K562 (cell line): ENCODE measurements at regions not wholly inside any gene's neighbourhood (a gene's known extent, or its start where the extent isn't known, plus 50 kb on each side); places are given as distances from the start of the nearest gene placed in this dataset.

Experiments
- ATAC-seq: fragments of 200-7000 bp; cut with Tn5 transposase; 3 replicates; pipeline ENCODE4 v1.9.1; 2020; ENCODE audit warnings: moderate library complexity
- BruUV-seq: library from RNA; stranded (reverse); fragments of 400-500 nt; replicated peaks from 2 replicates; lab custom pipeline; 2021; lab: Mats Ljungman, UMichigan
- CTCF ChIA-PET: fragments of 300-600 bp; formaldehyde crosslinking; extraction: SDS; loops from one replicate; lab custom pipeline; 2021; ENCODE audit warnings: low intra/inter-chr PET ratio; lab: Yijun Ruan, JAX
- POLR2A ChIA-PET: fragments of 300-600, 350-650 bp; sonication (Branson Sonifier 250); formaldehyde crosslinking; extraction: SDS; loops from one replicate; lab custom pipeline; 2021; ENCODE audit warnings: antibody characterized with exemption, inconsistent platforms; lab: Yijun Ruan, JAX
- DNase-seq, 4 experiments: peaks; one replicate each; pipeline versions ENCODE4 v3.0.0 to v3.0.0-alpha.2; 2011 to 2018; ENCODE audit warnings: low spot score in 3 of 4, mixed read lengths in 3 of 4; ENCODE audit errors: extremely low read depth in 1 of 4
- FAIRE-seq: peaks from 2 replicates; lab custom pipeline; 2011; peaks lifted over from hg19 to GRCh38; lab: Jason Lieb, UNC
- H2AFZ ChIP-seq: 2 replicates; pipeline ENCODE4 v1.6.0; 2011; ENCODE audit warnings: low read depth, low read length, control low read depth, inconsistent platforms
- H3K27ac ChIP-seq: fragments of 200-600 bp; 3 replicates; pipeline ENCODE4 v1.8.0; 2011; ENCODE audit warnings: low read depth, mild to moderate bottlenecking, control low read depth, inconsistent platforms, low read length, moderate library complexity, mixed read lengths; ENCODE audit errors: extremely low read depth
- H3K27me3 ChIP-seq, 2 experiments: fragments of 300-600 bp in 1 of 2; 2 replicates in 1 of 2; 3 replicates in 1 of 2; pipeline versions ENCODE4 v1.6.0 to v1.8.0; 2011; ENCODE audit warnings: inconsistent platforms in 2 of 2, low read length in 2 of 2, mild to moderate bottlenecking in 1 of 2, mixed read lengths in 1 of 2, moderate library complexity in 1 of 2; ENCODE audit not compliant: control insufficient read depth in 2 of 2, insufficient read depth in 2 of 2
- H3K36me3 ChIP-seq: fragments of 300-600 bp; 3 replicates; pipeline ENCODE4 v1.8.0; 2011; ENCODE audit warnings: mild to moderate bottlenecking, low read length, inconsistent platforms; ENCODE audit not compliant: control insufficient read depth, insufficient read depth
- H3K4me1 ChIP-seq, 2 experiments: fragments of 200-600 bp in 1 of 2; replicated peaks in 1 of 2; 2 replicates in 1 of 2; 3 replicates in 1 of 2; pipeline versions ENCODE4 v1.5.1 to v1.8.0; 2011; ENCODE audit warnings: inconsistent platforms in 2 of 2, low read length in 2 of 2, mild to moderate bottlenecking in 1 of 2, mixed read lengths in 1 of 2, moderate library complexity in 1 of 2; ENCODE audit not compliant: control insufficient read depth in 2 of 2, insufficient read depth in 2 of 2
- H3K4me2 ChIP-seq: 2 replicates; pipeline ENCODE4 v1.6.1; 2011; ENCODE audit warnings: low read length, control low read depth, inconsistent platforms, mixed read lengths; ENCODE audit not compliant: insufficient read depth
- H3K4me3 ChIP-seq: fragments of 200-600 bp; sonication (generic), shearing (Covaris generic); 2 replicates; pipeline ENCODE4 v1.5.1; 2016; ENCODE audit warnings: control low read depth, inconsistent platforms
- H3K79me2 ChIP-seq: fragments of 200-600 bp; 3 replicates; pipeline ENCODE4 v1.8.0; 2011; ENCODE audit warnings: low read length, inconsistent platforms; ENCODE audit not compliant: control insufficient read depth, insufficient read depth
- H3K9ac ChIP-seq, 2 experiments: 2 replicates each; pipeline versions ENCODE4 v1.6.0 to v1.6.1; 2011; ENCODE audit warnings: low read depth in 2 of 2, low read length in 2 of 2, control low read depth in 1 of 2, inconsistent platforms in 1 of 2, mild to moderate bottlenecking in 1 of 2, mixed read lengths in 1 of 2; ENCODE audit not compliant: insufficient read depth in 1 of 2
- H3K9me1 ChIP-seq: one replicate; pipeline ENCODE4 v1.6.0; 2011; ENCODE audit warnings: inconsistent platforms, mild to moderate bottlenecking, low read length, moderate library complexity; ENCODE audit not compliant: control insufficient read depth, insufficient read depth
- H3K9me3 ChIP-seq: replicated peaks from 2 replicates; pipeline ENCODE4 v1.5.1; 2011; ENCODE audit warnings: low read depth, low read length, inconsistent platforms; ENCODE audit not compliant: control insufficient read depth, insufficient read depth
- H4K20me1 ChIP-seq: replicated peaks from 2 replicates; pipeline ENCODE4 v1.6.1; 2011; ENCODE audit warnings: low read length, inconsistent platforms, mixed read lengths; ENCODE audit not compliant: control insufficient read depth, insufficient read depth
- DACH1 ChIP-seq: fragments of 450-650 bp; IDR thresholded peaks from 2 replicates; pipeline ENCODE4 v1.6.1; 2018; ENCODE audit not compliant: partially characterized antibody
- GATA2 ChIP-seq: sonication (generic); formaldehyde crosslinking; IDR thresholded peaks from 2 replicates; pipeline ENCODE4 v1.4.0; 2020; ENCODE audit warnings: mild to moderate bottlenecking, missing genetic modification reagents
- HDAC6 ChIP-seq: IDR thresholded peaks from 2 replicates; pipeline ENCODE4 v1.6.1; 2012; ENCODE audit warnings: low read depth, mild to moderate bottlenecking, control low read depth, inconsistent platforms, low read length, moderate library complexity
- MEIS2 ChIP-seq: fragments of 450-650 bp; IDR thresholded peaks from 2 replicates; pipeline ENCODE4 v1.6.1; 2014; ENCODE audit warnings: mild to moderate bottlenecking; ENCODE audit not compliant: partially characterized antibody
- NFIX ChIP-seq: fragments of 250-450 bp; sonication (Bioruptor Pico); IDR thresholded peaks from 2 replicates; pipeline ENCODE4 v1.4.0; 2020; ENCODE audit warnings: low read depth, mild to moderate bottlenecking, moderate library complexity
- RBM14 ChIP-seq: fragments of 200-400 bp; formaldehyde crosslinking; IDR thresholded peaks from 2 replicates; pipeline ENCODE4 v1.6.1; 2018; ENCODE audit warnings: low read depth, mild to moderate bottlenecking, low read length, moderate library complexity, borderline replicate concordance; ENCODE audit not compliant: insufficient read depth
- SMARCE1 ChIP-seq: fragments of 450-650 bp; IDR thresholded peaks from 2 replicates; pipeline ENCODE4 v1.7.1; 2016; ENCODE audit warnings: mild to moderate bottlenecking
- SP1 ChIP-seq: sonication (generic); formaldehyde crosslinking; IDR thresholded peaks from 2 replicates; pipeline ENCODE4 v1.8.1; 2022; ENCODE audit warnings: mild to moderate bottlenecking, missing genetic modification reagents
- ZNF232 ChIP-seq: sonication (generic); formaldehyde crosslinking; IDR thresholded peaks from 2 replicates; pipeline ENCODE4 v1.8.0; 2022; ENCODE audit warnings: mild to moderate bottlenecking, missing genetic modification reagents
- WGBS: fragments of 100-300 bp; shearing (Covaris generic); methylation state at CpG from one replicate; pipeline ENCODE4 v1.1.6; 2016; ENCODE audit warnings: low coverage, mixed read lengths; ENCODE audit not compliant: insufficient coverage; ENCODE audit errors: missing lambda C conversion rate; 5-methylcytosine and 5-hydroxymethylcytosine counted together
- in situ Hi-C: fragments of 300-500 bp; cut with MboI; formaldehyde crosslinking; loops from 4 replicates; pipeline ENCODE4 v1.15.0; 2018; ENCODE audit warnings: inconsistent platforms, mixed read lengths
- intact Hi-C: fragments of 100-400 bp; cut with micrococcal nuclease; formaldehyde crosslinking; loops from 2 replicates; pipeline ENCODE4 v1.14.2; 2022
- TF ChIP-seq, protein P1 (sequence below): sonication (generic); formaldehyde crosslinking; IDR thresholded peaks from 2 replicates; pipeline ENCODE4 v1.8.1; 2023; ENCODE audit warnings: mild to moderate bottlenecking, missing genetic modification reagents
- TF ChIP-seq, protein P2 (sequence below), 2 experiments: IDR thresholded peaks in 1 of 2; conservative IDR thresholded peaks in 1 of 2; 2 replicates each; pipeline ENCODE4 v1.6.1; 2016; ENCODE audit warnings: low read depth in 2 of 2, mild to moderate bottlenecking in 1 of 2, missing compliant biosample characterization in 1 of 2, missing genetic modification characterization in 1 of 2, moderate library complexity in 1 of 2
- TF ChIP-seq, protein P3 (sequence below): fragments of 450-650 bp; conservative IDR thresholded peaks from 2 replicates; pipeline ENCODE4 v1.6.1; 2016; ENCODE audit warnings: missing genetic modification characterization, low read depth, mild to moderate bottlenecking, control low read depth, missing compliant biosample characterization
- TF ChIP-seq, protein P4 (sequence below): fragments of 450-650 bp; IDR thresholded peaks from 2 replicates; pipeline ENCODE4 v1.6.1; 2016
- TF ChIP-seq, protein P5 (sequence below), 2 experiments: IDR thresholded peaks; 2 replicates each; pipeline ENCODE4 v1.6.1; 2012; ENCODE audit warnings: improper control_type of control experiment in 2 of 2, low read depth in 2 of 2, low read length in 2 of 2, borderline replicate concordance in 1 of 2

DNA sequence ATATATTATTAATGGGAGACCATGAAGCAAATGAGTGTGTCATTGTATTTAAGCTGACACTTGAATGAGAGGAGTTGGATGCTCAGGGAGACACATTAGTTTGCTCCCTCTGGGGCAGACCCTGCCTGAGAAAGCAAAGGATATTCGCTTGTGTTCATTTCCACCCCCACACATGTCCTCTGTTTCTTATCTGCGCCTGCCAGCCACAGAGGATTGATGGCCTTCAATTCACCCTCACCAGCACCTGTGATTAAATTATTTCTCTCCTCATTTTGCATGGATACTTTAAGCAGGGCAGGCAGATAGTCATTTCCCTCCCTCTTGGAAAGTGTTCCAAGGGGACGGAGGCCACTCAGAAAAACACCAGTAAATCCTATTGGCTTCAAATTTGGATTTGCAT lies 185.2 kb upstream of the GMDS start:
- no peak overlapping the region for H3K27ac ChIP-seq
- no TSS peak for BruUV-seq
- DNase-seq (no peak), ATAC-seq (no peak), FAIRE-seq (no peak)
- no peaks in the 10 kb centered on the region for H3K36me3 ChIP-seq
- H3K9me1 ChIP-seq = no peaks in the 10 kb centered on the region
- ChIA-PET POLR2A (no interaction called here), CTCF (no interaction called here)
- H3K79me2 ChIP-seq = no peaks in the 10 kb centered on the region
- no peak overlapping the region for H3K9ac ChIP-seq
- H3K4me2 ChIP-seq = no peak overlapping the region
- no peak overlapping the region for H3K4me3 ChIP-seq
- in situ Hi-C loops (no loop called here), intact Hi-C loops (no loop called here)
- no peak overlapping the region for H2AFZ ChIP-seq
- no peaks in the 10 kb centered on the region for H3K4me1 ChIP-seq
- 0% methylated on average over 3 of the region's 3 CpGs for WGBS
- peaks cover 18 to 30% of the 10 kb centered on the region in 2 experiments for H3K27me3 ChIP-seq
- no peaks in the 10 kb centered on the region for H3K9me3 ChIP-seq
- no peaks in the 10 kb centered on the region for H4K20me1 ChIP-seq
- TF ChIP-seq ZNF232 (no peak), NFIX (CRISPR knock-in tag) (no peak), MEIS2 (peak; percentile 63), DACH1 (no peak), RBM14 (no peak), SP1 (CRISPR knock-in tag) (no peak), GATA2 (CRISPR knock-in tag) (no peak), HDAC6 (no peak), SMARCE1 (no peak)
- TF ChIP-seq, protein P1, sequence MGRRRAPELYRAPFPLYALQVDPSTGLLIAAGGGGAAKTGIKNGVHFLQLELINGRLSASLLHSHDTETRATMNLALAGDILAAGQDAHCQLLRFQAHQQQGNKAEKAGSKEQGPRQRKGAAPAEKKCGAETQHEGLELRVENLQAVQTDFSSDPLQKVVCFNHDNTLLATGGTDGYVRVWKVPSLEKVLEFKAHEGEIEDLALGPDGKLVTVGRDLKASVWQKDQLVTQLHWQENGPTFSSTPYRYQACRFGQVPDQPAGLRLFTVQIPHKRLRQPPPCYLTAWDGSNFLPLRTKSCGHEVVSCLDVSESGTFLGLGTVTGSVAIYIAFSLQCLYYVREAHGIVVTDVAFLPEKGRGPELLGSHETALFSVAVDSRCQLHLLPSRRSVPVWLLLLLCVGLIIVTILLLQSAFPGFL (CRISPR knock-in tag) = no peak
- TF ChIP-seq, protein P2, sequence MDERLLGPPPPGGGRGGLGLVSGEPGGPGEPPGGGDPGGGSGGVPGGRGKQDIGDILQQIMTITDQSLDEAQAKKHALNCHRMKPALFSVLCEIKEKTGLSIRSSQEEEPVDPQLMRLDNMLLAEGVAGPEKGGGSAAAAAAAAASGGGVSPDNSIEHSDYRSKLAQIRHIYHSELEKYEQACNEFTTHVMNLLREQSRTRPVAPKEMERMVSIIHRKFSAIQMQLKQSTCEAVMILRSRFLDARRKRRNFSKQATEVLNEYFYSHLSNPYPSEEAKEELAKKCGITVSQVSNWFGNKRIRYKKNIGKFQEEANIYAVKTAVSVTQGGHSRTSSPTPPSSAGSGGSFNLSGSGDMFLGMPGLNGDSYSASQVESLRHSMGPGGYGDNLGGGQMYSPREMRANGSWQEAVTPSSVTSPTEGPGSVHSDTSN (CRISPR knock-in tag; IDR thresholded peaks at IDR 0.05; ENCODE audit: low read depth) = no peak
- TF ChIP-seq, protein P2 (tag; conservative IDR thresholded peaks at IDR 0.05; ENCODE audit: low read depth) = peak; percentile 50
- TF ChIP-seq, protein P3, sequence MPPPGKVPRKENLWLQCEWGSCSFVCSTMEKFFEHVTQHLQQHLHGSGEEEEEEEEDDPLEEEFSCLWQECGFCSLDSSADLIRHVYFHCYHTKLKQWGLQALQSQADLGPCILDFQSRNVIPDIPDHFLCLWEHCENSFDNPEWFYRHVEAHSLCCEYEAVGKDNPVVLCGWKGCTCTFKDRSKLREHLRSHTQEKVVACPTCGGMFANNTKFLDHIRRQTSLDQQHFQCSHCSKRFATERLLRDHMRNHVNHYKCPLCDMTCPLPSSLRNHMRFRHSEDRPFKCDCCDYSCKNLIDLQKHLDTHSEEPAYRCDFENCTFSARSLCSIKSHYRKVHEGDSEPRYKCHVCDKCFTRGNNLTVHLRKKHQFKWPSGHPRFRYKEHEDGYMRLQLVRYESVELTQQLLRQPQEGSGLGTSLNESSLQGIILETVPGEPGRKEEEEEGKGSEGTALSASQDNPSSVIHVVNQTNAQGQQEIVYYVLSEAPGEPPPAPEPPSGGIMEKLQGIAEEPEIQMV (tag) = no peak
- TF ChIP-seq, protein P4, sequence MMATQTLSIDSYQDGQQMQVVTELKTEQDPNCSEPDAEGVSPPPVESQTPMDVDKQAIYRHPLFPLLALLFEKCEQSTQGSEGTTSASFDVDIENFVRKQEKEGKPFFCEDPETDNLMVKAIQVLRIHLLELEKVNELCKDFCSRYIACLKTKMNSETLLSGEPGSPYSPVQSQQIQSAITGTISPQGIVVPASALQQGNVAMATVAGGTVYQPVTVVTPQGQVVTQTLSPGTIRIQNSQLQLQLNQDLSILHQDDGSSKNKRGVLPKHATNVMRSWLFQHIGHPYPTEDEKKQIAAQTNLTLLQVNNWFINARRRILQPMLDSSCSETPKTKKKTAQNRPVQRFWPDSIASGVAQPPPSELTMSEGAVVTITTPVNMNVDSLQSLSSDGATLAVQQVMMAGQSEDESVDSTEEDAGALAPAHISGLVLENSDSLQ = peak; percentile 52; the same call in 1 of the 2 replicates
- TF ChIP-seq, protein P5, sequence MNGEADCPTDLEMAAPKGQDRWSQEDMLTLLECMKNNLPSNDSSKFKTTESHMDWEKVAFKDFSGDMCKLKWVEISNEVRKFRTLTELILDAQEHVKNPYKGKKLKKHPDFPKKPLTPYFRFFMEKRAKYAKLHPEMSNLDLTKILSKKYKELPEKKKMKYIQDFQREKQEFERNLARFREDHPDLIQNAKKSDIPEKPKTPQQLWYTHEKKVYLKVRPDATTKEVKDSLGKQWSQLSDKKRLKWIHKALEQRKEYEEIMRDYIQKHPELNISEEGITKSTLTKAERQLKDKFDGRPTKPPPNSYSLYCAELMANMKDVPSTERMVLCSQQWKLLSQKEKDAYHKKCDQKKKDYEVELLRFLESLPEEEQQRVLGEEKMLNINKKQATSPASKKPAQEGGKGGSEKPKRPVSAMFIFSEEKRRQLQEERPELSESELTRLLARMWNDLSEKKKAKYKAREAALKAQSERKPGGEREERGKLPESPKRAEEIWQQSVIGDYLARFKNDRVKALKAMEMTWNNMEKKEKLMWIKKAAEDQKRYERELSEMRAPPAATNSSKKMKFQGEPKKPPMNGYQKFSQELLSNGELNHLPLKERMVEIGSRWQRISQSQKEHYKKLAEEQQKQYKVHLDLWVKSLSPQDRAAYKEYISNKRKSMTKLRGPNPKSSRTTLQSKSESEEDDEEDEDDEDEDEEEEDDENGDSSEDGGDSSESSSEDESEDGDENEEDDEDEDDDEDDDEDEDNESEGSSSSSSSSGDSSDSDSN (IDR thresholded peaks at IDR 0.05; ENCODE audit: borderline replicate concordance in 1 of 2, low read depth in 2 of 2, low read length in 2 of 2) = no peak
